ENCODE measurements at regions not wholly inside any gene's neighbourhood (a gene's known extent, or its start where the extent isn't known, plus 50 kb on each side); places are given as distances from the start of the nearest gene placed in this dataset.

GRCh38 chr12:88726806-88727720 is 146.8 kb upstream of the KITLG start:
- TF ChIP-seq POLR2A (IDR thresholded peaks at IDR 0.05): no peak
- TF ChIP-seq POLR2AphosphoS5 (IDR thresholded peaks at IDR 0.05): no peak
